ENCODE measurements at regions not wholly inside any gene's neighbourhood (a gene's known extent, or its start where the extent isn't known, plus 50 kb on each side); places are given as distances from the start of the nearest gene placed in this dataset.
A peak's percentile ranks its signal among the peaks of the same experiment; 100 is the strongest.

DNA sequence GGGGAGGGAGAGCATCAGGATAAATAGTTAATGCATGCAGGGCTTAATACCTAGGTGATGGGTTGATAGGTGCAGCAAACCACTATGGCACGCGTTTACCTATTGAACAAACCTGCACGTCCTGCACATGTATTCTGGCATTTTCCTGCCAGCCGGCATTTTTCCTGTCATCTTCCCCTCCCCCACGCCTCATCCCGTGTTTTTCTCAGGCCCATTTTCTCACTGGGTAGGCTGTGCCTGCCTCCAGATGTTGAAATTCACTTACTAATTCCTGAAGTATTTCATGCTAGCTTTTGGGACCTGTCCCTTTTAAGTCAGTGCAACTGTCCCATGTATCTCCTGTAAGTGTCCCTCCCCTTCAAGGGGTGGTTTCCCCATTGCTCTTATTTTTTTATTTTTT lies 220.3 kb upstream of the NPY start:
- H3K27me3 ChIP-seq, result no peaks in the 10 kb centered on the region
- no peaks in the 10 kb centered on the region for H3K4me1 ChIP-seq
- no peak overlapping the region for H3K27ac ChIP-seq
- no peaks in the 10 kb centered on the region for H3K36me3 ChIP-seq
- no peaks in the 10 kb centered on the region for H3K9me3 ChIP-seq
- intact Hi-C loops (cut with DNase I), result no loop called here
- TF ChIP-seq, protein P1, sequence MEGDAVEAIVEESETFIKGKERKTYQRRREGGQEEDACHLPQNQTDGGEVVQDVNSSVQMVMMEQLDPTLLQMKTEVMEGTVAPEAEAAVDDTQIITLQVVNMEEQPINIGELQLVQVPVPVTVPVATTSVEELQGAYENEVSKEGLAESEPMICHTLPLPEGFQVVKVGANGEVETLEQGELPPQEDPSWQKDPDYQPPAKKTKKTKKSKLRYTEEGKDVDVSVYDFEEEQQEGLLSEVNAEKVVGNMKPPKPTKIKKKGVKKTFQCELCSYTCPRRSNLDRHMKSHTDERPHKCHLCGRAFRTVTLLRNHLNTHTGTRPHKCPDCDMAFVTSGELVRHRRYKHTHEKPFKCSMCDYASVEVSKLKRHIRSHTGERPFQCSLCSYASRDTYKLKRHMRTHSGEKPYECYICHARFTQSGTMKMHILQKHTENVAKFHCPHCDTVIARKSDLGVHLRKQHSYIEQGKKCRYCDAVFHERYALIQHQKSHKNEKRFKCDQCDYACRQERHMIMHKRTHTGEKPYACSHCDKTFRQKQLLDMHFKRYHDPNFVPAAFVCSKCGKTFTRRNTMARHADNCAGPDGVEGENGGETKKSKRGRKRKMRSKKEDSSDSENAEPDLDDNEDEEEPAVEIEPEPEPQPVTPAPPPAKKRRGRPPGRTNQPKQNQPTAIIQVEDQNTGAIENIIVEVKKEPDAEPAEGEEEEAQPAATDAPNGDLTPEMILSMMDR (IDR thresholded peaks at IDR 0.05), result no peak
- H3K4me3 ChIP-seq, result no peak overlapping the region
- DNase-seq (no peak), ATAC-seq (no peak)

DNA sequence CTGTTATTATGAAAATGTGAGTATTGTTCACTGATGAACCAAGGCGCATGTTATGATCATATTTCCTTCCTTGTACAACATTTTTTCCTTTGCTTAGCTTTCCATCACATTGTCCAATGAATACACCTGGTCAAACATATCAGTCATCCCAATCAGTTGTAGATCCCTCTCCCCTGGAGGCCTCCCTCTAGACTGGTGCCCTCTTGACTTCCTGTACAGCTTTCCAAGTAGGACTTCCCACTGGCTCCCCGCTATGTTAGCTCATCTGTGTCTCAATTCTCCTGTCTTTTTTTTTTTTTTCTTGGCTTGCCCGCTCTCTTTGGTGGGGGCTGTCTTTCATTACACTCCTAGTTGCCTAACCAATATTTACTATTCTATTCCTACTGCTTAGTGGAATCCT lies 214.2 kb upstream of the NPY start:
- Histone ChIP-seq H3K36me3 (no peaks in the 10 kb centered on the region), H3K27ac (no peak overlapping the region), H3K4me1 (no peaks in the 10 kb centered on the region), H3K4me3 (no peak overlapping the region), H3K27me3 (no peaks in the 10 kb centered on the region), H3K9me3 (no peaks in the 10 kb centered on the region)
- ATAC-seq, result no peak
- intact Hi-C loops (cut with DNase I), result no loop called here
- TF ChIP-seq, protein P1 (IDR thresholded peaks at IDR 0.05), result no peak
- DNase-seq, result no peak

DNA sequence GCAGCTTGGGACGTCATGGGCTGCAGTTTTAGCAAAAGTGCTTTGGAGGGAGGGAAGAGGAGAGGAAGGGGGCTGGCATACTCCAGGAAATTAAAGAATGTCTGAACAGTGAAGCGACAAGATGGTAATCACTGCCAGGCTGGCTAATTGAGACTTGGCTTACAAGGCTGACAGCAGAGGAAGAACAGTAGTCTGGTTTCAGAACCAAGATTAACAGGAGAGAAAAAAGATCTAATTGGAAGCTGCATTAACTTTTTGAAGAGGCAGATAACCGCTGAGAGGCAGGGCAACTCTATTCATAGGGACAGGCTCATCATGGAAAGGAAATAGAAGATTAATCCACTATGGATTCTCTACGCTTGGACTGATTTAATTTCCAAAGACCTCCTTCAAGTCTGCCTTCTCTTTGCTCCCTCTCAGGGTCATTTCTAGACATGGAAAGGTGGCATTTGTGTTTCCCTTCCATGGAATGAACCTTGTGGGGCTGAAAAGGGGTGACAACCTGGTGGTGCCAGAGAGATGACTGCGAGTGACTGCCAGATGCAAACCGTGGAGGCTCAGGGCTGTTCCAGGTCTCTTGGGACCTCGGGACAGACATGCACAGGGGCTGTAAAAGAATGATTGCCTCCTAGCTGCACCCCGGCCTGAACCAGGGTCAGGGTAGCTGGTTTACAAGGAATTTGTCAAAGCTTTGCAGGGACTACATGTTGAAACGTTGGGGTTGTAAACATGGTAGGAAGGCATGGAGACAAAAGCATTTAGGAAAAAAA lies 210.2 kb upstream of the NPY start:
- no peaks in the 10 kb centered on the region for H3K4me1 ChIP-seq
- DNase-seq (no peak), ATAC-seq (no peak)
- H3K9me3 ChIP-seq, result no peaks in the 10 kb centered on the region
- intact Hi-C loops (cut with DNase I), result no loop called here
- TF ChIP-seq, protein P1 (IDR thresholded peaks at IDR 0.05), result no peak
- H3K27me3 ChIP-seq, result no peaks in the 10 kb centered on the region
- H3K4me3 ChIP-seq, result no peak overlapping the region
- no peaks in the 10 kb centered on the region for H3K36me3 ChIP-seq
- no peak overlapping the region for H3K27ac ChIP-seq

DNA sequence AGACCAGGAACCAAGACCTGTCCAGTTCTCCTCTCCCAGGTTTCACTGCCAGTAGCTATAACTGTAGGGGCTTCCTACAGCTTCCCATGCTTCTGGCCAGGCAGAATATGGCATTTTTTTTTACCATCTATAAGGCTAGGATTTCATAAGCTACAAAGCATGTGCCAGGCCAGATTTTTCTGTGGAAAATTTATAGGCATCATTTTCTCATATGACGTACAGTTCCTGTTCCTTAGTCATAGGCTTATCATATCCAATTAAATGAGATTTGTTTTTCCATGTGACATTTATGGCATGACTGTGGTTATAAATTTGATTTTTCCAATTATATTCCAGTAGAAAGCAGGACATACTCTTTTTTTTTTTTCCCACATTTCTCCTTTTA lies 208.6 kb upstream of the NPY start:
- Histone ChIP-seq H3K27me3 (no peaks in the 10 kb centered on the region), H3K4me3 (no peak overlapping the region), H3K4me1 (no peaks in the 10 kb centered on the region), H3K36me3 (no peaks in the 10 kb centered on the region), H3K9me3 (no peaks in the 10 kb centered on the region), H3K27ac (no peak overlapping the region)
- DNase-seq (no peak), ATAC-seq (no peak)
- intact Hi-C loops (cut with DNase I), result no loop called here
- TF ChIP-seq, protein P1 (IDR thresholded peaks at IDR 0.05), result no peak

DNA sequence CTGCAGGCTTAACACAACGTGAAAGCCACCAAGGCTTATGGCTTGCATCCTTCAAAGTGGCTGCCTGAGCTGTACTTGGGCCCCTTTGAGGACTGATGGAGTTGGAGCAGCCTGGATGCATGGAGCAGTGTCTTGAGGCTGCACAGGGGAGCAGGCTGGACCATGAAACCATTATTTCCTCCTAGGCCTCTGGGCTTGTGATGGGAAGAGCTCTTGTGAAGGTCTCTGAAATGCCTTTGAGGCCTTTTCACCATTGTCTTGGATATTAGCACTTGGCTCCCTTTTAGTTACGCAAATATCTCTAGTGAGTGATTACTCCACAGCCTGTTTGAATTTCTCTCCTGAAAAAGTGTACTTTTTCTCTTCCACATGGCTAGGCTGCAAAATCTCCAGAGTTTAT lies 201.2 kb upstream of the NPY start:
- Histone ChIP-seq H3K27ac (no peak overlapping the region), H3K9me3 (no peaks in the 10 kb centered on the region), H3K36me3 (no peaks in the 10 kb centered on the region), H3K27me3 (no peaks in the 10 kb centered on the region), H3K4me1 (no peaks in the 10 kb centered on the region), H3K4me3 (no peak overlapping the region)
- DNase-seq (no peak), ATAC-seq (no peak)
- intact Hi-C loops (cut with DNase I), result no loop called here
- TF ChIP-seq, protein P1 (IDR thresholded peaks at IDR 0.05), result no peak

DNA sequence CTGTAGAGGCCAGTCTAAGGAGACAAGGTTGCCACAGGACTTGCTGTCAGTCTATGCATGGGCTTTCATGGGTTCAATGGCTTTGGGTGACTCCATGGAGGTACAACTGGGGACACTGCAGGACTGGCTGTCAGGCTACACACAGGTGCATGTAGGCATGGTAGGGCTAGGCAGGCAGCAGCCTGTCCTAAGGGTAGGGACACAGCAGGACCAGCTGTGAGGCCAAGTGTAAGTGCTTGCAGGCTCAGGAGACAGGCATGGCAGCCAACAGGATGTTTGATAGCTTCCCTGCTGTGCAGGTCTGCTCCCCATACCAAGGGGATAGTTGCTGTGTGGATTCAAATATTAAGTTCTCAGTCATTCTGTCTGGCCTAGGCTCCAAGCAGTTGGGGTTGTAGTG lies 181.0 kb upstream of the NPY start:
- intact Hi-C loops (cut with DNase I), result no loop called here
- Histone ChIP-seq H3K4me3 (no peak overlapping the region), H3K27me3 (no peaks in the 10 kb centered on the region), H3K9me3 (peaks cover 6% of the 10 kb centered on the region), H3K27ac (no peak overlapping the region), H3K4me1 (no peaks in the 10 kb centered on the region), H3K36me3 (no peaks in the 10 kb centered on the region)
- ATAC-seq (peak; percentile 36), DNase-seq (no peak)
- TF ChIP-seq, protein P1 (IDR thresholded peaks at IDR 0.05), result no peak

Data from upper lobe of right lung (tissue), 1 donor.